Left renal pelvis (tissue), 4 donors: ENCODE measurements at regions not wholly inside any gene's neighbourhood (a gene's known extent, or its start where the extent isn't known, plus 50 kb on each side); places are given as distances from the start of the nearest gene placed in this dataset.

Experiments used
- DNase-seq, 4 donors: peaks; one replicate each; pipeline ENCODE4 v3.0.0-alpha.2; 2013; ENCODE audit warnings: low read depth in 4 of 4, low spot score in 3 of 4

DNA sequence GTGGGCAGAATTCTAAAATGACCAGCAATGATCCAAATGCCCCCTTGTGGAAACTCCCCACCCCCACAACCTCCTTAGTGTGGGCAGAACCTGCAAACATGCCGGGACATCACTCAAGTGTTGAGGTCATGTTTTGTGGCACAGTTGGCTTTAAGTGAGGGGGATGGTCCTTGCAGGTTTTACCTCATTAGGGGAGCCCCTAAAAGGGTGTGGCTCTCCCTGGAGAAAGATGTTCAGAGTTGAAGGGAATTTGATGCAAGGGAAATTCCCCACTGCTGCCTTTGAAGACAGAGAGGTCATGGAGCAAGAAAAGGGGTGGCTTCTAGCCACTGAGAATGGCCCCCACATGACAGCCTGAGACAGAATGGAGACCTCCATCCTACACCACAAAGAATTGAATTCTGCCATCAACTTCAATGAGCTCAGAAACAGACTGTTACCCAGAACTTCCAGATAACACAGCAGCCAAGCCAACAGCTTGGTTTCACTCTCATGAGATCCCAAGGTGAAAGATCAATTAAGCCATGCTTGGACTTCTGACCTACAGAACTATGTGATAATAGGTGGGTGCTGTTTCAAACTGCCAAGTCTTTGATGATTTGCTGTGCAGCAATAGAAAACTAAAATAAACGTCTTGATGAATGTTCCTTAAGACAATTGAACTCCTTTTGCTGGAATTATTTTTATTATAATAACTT lies 103.4 kb downstream of the MED10 start:
- DNase-seq, result no peak

DNA sequence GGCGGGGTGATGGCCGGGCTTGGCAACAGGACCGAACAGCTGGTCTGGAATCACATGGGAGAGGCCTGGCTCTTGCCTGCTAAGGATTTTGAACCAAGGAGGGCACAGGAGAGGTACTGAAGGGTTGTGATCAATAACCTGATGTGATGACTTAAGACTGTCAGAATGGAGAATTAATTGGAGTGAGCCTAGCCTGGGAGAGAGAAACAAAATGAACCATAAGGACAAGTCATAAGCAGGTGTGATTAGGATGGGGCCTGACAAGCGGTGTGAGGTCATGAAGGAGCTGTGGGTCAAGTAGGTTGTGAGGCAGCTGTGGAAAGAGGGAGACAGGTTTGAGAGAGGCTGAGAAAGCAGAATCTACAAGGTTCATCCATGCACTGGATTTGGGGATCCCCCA lies 104.6 kb downstream of the MED10 start:
- DNase-seq, result no peak

DNA sequence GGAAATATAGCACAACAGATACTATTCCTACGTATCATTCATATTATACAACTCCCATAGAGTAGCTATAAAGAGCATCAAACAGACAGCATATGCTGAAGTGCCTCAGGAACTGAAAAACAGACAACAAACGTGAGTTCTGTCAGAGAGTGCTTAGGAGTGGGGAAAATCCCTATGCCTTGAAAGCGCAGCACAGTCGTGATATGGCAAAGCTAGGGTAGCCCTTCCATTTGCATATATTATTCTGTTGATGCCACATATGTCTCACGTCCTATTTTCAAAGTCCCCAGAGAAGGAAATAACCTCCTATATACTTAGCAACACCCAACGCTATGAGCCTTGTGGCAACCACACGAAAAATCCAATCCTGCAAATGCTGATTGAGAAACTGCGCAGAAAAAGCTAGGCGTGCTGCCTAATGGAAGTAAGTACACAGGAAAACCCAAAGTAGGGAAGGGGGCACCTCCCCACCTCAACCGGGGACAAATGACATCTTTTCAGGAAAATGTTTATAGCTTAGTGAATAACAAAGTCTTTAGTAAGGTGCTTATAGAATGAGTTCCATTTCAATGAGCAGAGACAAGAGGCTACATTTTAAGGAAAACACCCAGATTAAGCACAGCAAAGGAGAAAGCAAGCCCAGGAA lies 105.1 kb downstream of the MED10 start:
- no peak for DNase-seq

DNA sequence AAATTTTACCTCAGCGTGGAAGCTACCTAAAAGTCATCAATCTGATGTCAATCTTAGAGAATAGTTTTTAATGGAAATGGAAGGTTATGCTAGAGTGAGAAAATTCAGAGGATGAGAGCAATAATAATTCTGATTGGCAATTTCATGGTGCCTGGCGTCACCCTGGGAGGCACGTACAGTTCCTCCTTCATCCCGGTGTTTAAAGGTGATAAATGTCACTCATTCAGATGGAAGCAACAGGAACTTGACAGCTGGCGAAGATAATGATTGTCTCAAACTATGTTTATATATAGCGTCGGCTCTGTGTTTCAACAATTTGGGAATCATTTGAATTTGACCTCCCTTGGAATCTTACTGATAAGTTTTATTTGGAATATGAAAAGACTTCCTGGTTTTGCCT lies 108.4 kb downstream of the MED10 start:
- DNase-seq, result no peak

DNA sequence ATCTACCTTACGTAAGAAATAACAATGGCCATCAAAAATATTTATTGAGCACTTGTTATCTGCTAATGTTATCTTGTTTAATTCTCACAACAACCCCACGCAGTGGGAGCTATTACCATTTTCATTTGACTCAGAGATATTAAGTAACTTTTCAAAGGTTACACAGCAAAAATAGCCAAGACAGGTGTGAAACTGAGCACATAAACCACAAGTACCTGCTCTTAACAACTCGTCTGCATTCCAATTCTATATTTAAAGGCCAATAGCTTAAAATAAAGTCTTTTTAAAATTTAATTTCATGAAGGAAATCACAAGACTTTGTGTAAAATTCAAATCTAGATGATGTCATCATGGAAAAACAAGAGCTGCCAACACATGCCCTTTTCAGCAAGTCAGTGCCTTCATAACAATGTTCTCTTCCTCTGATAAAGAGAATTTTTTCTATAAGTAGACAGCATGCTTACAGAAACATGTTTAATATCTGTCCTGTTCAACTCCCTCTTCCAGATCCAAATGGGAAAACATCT lies 111.6 kb downstream of the MED10 start:
- no peak for DNase-seq

DNA sequence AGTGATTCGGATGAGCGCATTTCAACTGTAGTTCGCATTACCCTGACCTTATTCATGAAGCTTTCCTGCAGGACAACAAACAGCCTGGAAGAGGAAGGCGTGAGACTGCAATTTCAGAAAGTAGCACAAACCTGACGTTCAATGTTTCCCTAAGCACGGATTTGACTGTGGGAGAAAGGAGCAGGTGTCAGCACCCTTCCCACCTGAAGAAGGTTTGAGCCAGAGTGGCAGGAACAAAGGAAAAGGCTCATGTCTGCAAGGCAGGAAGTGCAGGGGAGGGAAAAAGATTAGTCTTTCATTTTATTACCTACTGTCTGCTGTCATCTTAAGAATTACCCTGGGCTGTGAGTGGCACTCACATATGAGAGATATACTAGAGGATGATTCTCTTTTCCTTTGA lies 114.0 kb downstream of the MED10 start:
- no peak for DNase-seq

DNA sequence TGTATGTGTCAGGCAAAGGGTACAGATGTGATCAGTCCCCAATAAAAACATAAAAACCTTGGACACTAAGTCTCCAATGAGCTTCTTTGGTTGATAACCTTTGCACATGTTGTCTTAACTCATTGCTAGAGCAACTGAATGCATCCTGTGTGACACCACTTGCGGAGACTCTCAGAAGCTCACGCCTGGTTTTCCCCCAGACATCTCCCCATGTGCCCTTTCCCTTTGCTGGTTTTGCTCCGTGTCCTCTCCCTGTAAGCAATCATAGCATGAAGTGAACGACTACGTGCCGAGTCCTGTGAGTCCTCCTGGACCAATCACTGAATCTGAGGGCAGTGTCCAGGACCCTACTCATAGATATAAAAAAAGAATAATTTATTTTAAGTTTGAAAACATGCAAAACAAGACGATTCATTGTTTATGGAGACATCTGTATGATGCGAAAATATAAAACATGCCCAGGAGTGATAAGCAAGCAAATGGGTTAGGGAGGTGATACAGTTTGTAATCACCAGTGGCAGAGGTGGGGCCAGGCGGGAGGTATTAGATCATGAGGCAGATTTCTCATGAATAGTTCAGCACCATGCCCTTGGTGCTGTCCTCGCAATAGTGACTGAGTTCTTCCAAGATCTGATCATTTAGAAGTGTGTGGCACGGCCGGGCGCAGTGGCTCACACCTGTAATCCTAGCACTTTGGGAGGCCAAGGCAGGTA lies 115.5 kb downstream of the MED10 start:
- DNase-seq, result no peak

DNA sequence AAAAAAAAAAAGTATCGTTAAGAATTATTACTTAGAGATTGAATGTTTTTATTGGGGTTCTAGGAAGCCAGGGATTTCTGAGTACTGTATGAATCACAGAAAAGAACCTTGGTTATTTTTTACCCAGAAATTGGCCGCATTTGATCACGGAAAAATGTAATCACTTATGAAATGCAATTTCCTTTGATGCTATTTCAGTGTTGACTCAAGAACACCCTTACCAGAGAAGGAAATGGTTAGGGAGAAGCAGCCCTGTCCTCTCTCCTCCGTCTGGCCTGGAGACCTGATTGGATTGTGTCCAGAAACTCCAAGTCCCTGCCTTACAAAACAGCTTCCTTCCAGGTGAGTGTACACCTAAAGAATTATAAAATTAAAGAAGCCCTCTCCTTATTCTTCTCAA lies 116.7 kb downstream of the MED10 start:
- DNase-seq, result no peak

DNA sequence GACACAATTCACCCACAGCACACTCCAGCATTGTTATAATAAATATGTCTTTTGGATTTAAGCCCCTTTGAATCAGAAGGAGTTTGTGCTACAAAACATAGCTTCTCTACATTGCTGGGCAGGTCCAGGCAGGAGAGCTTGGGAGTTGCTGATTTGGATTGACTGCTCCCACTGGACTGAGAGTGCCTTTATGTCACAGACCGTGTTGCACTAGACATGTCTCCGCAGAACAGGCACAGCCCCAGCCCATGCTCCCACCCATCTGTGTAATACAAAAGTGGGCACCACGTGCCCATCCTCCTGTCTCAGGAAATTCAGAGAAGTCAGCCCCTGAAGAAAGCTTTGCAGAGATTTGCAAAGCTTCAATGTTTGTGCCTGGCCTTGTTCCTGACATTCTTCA lies 117.1 kb downstream of the MED10 start:
- DNase-seq, result no peak

DNA sequence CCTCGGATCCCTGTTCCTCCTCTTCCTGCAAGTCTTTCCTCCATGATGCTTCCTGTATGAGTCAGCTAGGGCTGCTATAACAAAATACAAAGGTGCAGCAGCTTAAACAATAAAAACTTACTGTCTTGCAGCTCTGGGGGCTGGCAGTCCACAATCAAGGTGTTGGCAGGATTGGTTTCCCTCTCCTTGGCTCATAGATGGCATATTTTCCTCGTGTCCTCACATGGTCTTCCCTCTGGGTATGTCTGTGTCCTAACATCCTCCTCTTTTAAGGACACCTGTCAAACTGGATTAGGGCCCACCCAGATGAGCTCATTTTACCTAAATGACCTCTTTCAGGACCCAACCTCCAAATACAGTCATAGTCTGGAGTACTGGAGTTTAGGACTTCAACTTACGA lies 117.5 kb downstream of the MED10 start:
- no peak for DNase-seq

DNA sequence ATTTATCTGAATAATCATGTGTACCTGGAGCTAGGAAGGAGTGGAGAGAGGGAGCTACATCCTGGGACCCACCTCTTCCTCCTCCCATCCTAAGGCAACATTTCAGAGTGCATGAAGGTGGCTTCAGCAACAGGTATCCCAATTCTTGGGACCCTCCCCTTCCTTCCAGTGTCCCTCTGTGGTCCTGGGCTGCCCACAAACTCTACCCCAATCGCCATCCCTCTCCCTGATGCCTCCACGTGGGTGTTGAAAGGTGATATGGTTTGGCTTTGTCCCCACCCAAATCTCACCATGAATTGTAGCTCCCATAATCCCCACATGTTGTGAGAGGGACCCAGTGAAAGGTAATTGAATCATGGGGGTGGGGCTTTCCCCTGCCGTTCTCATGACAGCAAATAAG lies 121.4 kb downstream of the MED10 start:
- DNase-seq, result no peak

DNA sequence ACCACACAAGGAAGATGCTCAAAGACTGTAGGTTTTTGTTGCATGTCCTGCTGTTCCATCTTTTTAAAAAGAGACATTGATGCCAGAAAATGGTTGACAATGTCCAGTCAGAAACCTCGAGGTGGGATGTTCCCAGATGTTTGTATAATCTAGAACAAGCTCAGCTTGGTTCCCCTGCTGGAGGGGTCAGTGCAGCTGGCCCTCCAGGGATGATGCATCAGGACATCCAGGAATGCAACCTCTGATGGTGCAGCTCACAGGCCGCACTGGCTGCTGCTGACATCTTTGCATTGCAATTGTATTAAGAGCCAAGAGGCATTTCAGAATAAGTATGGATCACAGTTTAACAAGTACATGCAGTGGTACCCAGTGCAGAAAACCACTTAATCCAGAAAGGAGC lies 122.4 kb downstream of the MED10 start:
- no peak for DNase-seq

DNA sequence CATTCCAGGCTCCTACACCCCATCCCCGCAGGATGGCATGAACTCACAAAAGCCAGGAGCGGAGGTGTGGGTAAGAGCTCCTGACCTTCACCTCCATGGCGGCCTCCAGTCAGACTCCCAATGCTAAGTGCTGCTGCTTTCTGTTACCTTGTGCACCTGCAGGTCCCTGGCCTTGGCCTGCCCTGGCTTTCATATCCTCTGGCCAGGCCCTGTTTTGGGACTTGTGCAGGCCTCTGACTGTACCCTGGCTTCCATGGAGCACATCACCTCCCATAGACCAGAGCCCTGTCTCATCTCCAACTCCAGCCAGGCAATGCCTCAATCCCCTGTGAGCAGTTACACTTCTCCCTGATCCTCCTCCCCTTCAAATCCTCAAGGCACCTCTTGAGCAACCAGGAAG lies 124.5 kb downstream of the MED10 start:
- no peak for DNase-seq

DNA sequence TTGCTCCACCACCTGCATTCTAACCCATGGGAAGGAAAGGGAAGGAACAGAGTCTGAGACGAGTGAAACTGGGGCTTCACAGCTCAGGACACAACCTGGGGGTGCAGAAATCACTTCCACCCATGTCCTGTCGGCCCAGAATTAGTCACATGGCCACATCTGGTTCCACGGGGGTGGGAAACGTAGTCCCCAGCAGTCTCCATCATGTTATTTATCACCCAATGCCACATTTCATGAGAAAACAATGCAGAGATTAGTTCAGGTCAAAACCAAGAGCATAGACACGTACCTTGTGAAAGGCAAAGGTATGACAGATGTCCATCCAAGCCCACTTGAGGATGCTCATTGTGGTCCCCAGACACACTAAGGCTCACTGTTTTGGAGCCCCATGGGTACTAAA lies 125.1 kb downstream of the MED10 start:
- no peak for DNase-seq

DNA sequence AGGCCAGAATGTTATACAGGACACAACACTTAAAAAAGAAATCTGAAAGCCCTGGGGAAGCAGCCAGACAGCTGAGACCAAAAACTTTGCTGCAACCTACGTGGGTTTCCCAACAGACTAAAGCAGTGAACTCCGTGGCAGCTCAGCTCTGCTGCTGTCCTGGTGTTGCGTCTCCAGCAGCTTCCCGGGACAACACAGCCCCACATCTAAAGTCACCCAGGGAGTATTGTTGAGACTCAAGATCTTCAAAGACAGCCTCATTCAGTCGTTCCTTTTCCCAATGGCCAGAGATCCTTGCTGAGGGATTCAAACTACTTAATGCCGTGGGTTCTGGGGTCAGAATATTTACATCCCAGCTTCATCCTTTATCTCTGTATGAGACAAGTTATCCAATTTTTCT lies 125.8 kb downstream of the MED10 start:
- no peak for DNase-seq

DNA sequence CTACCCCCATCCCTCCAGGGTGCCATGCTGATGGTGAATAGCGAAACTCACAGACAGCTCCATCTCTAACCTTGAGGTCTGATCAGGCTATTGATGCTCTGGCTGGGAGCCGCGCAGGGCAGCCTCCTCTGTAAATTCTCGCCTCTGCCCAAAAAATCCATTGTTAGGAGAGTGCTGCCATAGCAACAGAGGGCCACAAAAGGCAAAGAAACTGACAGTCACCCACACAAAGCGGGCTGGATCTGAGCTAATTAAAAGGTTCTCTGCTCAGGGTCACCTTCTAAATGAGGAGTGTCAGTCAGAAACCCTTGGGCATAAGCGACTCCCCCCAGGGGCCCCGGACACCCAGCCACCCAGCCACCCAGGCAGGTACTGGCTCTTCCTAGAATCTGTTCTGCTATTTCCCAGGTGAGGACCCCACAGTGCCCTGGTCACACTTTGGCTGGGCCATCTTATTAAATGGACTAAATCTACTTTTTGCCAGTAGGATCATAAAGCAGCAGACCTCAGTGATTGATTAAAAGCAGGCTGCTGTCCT lies 126.7 kb downstream of the MED10 start:
- no peak for DNase-seq

DNA sequence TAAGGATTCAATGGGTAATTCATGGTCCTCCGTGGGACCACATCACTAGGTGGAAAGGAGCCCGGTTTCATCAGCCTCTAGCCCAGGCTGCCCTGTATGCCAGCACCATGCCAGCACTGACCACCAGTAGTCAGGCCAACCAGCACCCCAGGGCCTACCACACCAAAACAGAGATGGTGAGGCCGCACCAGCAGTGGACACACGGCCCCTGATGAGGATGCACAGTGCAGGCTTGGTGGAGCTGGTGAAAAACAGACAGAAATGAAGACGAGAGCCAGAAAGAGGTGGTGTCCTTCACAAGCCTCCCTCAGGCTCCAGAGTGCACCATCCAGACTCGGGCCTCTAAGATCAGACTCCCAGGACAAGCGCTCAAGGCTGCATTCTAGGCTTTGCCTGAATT lies 128.2 kb downstream of the MED10 start:
- DNase-seq, result no peak

DNA sequence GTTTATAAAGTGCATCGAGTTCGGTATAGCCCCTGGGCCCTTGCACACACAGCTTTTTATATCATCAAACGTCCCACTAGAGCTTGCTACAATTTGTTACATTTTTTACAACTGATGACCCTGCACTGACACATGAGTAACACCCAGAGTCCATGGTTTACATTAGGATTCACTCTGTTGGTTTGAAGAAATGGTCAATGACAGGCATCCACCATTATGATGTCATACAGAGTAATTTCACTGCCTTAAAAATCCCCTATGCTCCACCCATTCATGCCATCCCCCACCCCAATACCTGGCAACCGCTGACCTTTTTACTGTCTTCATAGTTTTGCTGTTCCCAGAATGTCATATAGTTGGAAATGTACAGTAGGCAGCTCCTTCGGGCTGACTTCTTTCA lies 130.2 kb downstream of the MED10 start:
- no peak for DNase-seq

DNA sequence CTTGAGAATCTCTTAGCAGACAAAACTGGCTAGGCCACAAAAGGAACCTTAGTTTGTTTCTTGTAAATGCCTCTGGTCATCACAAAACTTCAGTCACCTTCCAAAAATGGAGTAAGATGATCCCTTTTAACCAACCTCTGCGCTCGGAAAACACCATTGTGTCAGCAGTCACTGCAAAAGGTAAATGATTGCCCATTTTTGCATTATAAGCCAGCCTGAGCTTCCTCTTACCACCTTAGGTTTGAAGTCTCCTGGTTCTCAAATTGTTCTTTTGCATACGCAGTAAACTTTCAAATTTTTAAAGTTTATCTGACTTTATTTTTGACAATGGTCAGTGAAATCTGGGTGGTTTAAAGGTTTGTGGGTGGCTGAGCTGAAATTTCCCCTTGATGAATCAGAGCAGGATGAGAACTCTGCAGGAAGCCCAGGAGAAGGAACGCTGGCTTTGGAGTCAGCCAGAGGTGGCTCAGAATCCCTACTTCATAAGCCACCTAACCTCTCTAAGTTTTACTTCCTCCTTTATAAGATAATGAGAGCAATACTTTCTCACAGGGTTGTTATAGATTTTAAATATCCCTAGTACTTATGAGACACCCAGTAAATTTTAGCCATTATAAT lies 131.4 kb downstream of the MED10 start:
- DNase-seq, result no peak

DNA sequence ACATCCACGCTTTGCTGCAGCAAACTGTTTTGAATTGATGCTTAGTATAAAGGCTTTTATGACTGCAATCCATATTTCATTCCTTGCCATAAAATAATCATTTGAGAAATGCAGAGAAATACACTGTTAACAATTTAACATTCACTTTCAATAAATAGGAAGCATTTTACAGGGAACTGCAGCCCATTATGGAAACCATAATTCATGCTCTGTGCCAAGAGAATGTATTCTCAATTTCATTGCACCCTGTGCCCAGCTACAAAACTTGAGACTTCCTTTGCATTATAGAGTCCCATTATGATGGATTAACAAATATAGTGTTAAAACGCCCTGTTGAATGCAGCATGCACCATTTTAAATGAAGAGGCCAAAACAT lies 134.0 kb downstream of the MED10 start:
- no peak for DNase-seq

DNA sequence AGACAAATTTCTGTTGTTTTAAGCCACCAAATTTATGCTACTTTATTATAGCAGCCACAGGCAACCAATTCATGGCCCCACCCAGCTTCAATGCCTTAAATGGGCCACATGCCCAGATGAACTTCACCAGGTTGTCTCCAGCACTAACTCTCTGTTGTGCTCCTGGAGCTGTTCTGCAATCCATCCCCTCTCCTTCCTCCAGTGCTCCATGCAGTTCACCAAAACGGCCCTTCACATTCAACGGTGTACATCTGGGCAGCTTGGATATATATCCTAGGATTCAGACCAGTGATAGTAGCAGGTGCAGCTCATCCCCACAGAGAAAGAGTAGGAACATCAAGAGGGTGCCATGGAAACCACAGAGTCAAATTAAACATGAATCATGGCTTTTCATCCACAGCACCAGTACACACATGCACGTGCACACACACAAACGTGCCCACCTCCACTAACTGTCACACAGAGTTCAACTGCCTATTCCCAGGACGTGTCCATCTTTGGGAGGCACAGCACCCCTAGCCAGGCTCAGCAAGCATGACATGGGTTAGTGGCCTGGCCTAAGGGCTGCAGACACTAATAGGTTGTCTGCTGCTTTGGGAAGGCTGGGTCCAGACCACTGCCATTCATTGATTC lies 134.5 kb downstream of the MED10 start:
- DNase-seq, result no peak
